ENCODE measurements at regions not wholly inside any gene's neighbourhood (a gene's known extent, or its start where the extent isn't known, plus 50 kb on each side); places are given as distances from the start of the nearest gene placed in this dataset.

DNA sequence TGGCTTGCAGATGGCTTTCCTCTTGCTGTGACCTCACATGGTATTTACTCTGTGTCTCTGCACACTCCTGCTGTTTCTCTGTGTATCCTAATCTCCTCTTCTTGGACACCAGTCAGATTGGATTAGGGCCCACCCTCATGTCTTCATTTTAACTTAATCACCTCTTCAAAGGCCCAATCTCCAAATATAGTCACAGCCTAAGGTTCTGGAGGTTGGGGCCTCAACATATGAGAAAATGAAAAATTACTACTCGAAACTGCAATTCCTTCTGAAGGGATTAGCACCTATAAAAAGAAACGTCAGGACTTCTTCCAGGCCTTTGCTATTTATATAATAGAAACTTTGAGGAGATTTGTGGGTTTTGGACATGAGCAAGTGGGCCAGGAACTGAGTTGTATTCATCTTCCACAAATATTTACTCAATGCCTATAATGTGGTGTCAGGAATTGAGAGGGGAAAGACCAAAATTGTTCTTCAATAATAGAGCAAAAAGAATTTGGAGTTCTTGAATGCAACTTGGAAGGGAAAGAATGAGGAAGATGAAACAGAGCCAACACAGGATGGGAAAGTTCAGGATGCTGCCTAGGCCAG, 270.0 kb upstream of the FN1 start:
- TF ChIP-seq, protein P1, sequence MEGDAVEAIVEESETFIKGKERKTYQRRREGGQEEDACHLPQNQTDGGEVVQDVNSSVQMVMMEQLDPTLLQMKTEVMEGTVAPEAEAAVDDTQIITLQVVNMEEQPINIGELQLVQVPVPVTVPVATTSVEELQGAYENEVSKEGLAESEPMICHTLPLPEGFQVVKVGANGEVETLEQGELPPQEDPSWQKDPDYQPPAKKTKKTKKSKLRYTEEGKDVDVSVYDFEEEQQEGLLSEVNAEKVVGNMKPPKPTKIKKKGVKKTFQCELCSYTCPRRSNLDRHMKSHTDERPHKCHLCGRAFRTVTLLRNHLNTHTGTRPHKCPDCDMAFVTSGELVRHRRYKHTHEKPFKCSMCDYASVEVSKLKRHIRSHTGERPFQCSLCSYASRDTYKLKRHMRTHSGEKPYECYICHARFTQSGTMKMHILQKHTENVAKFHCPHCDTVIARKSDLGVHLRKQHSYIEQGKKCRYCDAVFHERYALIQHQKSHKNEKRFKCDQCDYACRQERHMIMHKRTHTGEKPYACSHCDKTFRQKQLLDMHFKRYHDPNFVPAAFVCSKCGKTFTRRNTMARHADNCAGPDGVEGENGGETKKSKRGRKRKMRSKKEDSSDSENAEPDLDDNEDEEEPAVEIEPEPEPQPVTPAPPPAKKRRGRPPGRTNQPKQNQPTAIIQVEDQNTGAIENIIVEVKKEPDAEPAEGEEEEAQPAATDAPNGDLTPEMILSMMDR (IDR thresholded peaks at IDR 0.05; ENCODE audit: low read depth, low read length, poor library complexity, severe bottlenecking): no peak
- TF ChIP-seq EZH2phosphoT487 (IDR thresholded peaks at IDR 0.05; ENCODE audit: borderline replicate concordance, low read length): no peak

Data from DOHH2 (cell line).